CD14-positive monocyte (primary cell): ENCODE measurements at regions not wholly inside any gene's neighbourhood (a gene's known extent, or its start where the extent isn't known, plus 50 kb on each side); places are given as distances from the start of the nearest gene placed in this dataset.

Experiments used
- DNase-seq, 3 donors: peaks; one replicate each; pipeline ENCODE4 v3.0.0-alpha.2; 2011 to 2022
- H2AFZ ChIP-seq: 2 replicates; pipeline ENCODE4 v1.6.0; 2012; ENCODE audit warnings: mild to moderate bottlenecking, low read depth, low read length, inconsistent platforms; ENCODE audit not compliant: insufficient read depth, poor library complexity, severe bottlenecking
- H3K27ac ChIP-seq, 2 donors: 1 replicate in 1 of 2; 2 replicates in 1 of 2; pipeline ENCODE4 v1.5.1; 2012 to 2013; ENCODE audit warnings: low read length in 2 of 2, control low read depth in 1 of 2, inconsistent platforms in 1 of 2, low read depth in 1 of 2, mild to moderate bottlenecking in 1 of 2
- H3K27me3 ChIP-seq, 2 donors: one replicate each; pipeline versions ENCODE4 v1.6.0 to v1.6.1; 2011 to 2013; ENCODE audit warnings: low read length in 2 of 2; ENCODE audit not compliant: control insufficient read depth in 2 of 2, insufficient read depth in 2 of 2
- H3K36me3 ChIP-seq, 2 donors: replicated peaks in 1 of 2; 1 replicate in 1 of 2; 2 replicates in 1 of 2; pipeline versions ENCODE4 v1.5.1 to v1.6.1; 2012 to 2013; ENCODE audit warnings: low read length in 2 of 2, control low read depth in 1 of 2, inconsistent platforms in 1 of 2, mild to moderate bottlenecking in 1 of 2; ENCODE audit not compliant: insufficient read depth in 2 of 2, control insufficient read depth in 1 of 2
- H3K4me1 ChIP-seq, 2 donors: 1 replicate in 1 of 2; 2 replicates in 1 of 2; pipeline versions ENCODE4 v1.5.1 to v1.6.1; 2012 to 2013; ENCODE audit warnings: low read length in 2 of 2, control low read depth in 1 of 2, inconsistent platforms in 1 of 2, mild to moderate bottlenecking in 1 of 2, moderate library complexity in 1 of 2; ENCODE audit not compliant: insufficient read depth in 2 of 2, control insufficient read depth in 1 of 2
- H3K4me2 ChIP-seq: replicated peaks from 2 replicates; pipeline ENCODE3; 2012; ENCODE audit warnings: low read length, moderate library complexity, mild to moderate bottlenecking; ENCODE audit not compliant: poor library complexity, severe bottlenecking; ENCODE audit errors: extremely low read depth
- H3K4me3 ChIP-seq, 3 experiments: fragments of 200-600 bp in 1 of 3; sonication (generic) in 1 of 3; replicated peaks in 1 of 3; 1 replicate in 2 of 3; 2 replicates in 1 of 3; pipeline ENCODE4 v1.5.1; 2011 to 2013; ENCODE audit warnings: low read length in 3 of 3, mild to moderate bottlenecking in 3 of 3, control low read depth in 2 of 3, low read depth in 2 of 3, inconsistent platforms in 1 of 3, moderate library complexity in 1 of 3
- H3K79me2 ChIP-seq: 2 replicates; pipeline ENCODE4 v1.6.0; 2012; ENCODE audit warnings: mild to moderate bottlenecking, control low read depth, inconsistent platforms, low read length, moderate library complexity; ENCODE audit not compliant: insufficient read depth
- H3K9ac ChIP-seq: 2 replicates; pipeline ENCODE4 v1.6.0; 2017; ENCODE audit warnings: low read length, mild to moderate bottlenecking; ENCODE audit not compliant: insufficient read depth, poor library complexity, severe bottlenecking
- H3K9me3 ChIP-seq, 2 donors: replicated peaks in 1 of 2; 1 replicate in 1 of 2; 2 replicates in 1 of 2; pipeline versions ENCODE4 v1.5.1 to v1.6.1; 2012 to 2013; ENCODE audit warnings: low read length in 2 of 2, control low read depth in 1 of 2; ENCODE audit not compliant: control insufficient read depth in 1 of 2, insufficient read depth in 1 of 2
- H4K20me1 ChIP-seq: 2 replicates; pipeline ENCODE4 v1.6.0; 2012; ENCODE audit warnings: mild to moderate bottlenecking, low read length, control low read depth, moderate library complexity; ENCODE audit not compliant: insufficient read depth
- H3K27ac Mint-ChIP-seq, 7 donors: one replicate each; pipeline ENCODE4 v1.8.0; 2020; ENCODE audit warnings: mild to moderate bottlenecking in 7 of 7, mixed read lengths in 7 of 7, moderate library complexity in 6 of 7, inconsistent platforms in 2 of 7
- H3K27me3 Mint-ChIP-seq, 3 donors: one replicate each; pipeline ENCODE4 v1.8.0; 2021 to 2022; ENCODE audit warnings: low read depth in 3 of 3, mild to moderate bottlenecking in 3 of 3, mixed read lengths in 3 of 3, moderate library complexity in 3 of 3, inconsistent platforms in 1 of 3
- H3K36me3 Mint-ChIP-seq, 2 donors: one replicate each; pipeline ENCODE4 v1.8.0; 2020; ENCODE audit warnings: mixed read lengths in 2 of 2, inconsistent platforms in 1 of 2, mild to moderate bottlenecking in 1 of 2
- H3K4me1 Mint-ChIP-seq: one replicate; pipeline ENCODE4 v1.8.0; 2020; ENCODE audit warnings: mild to moderate bottlenecking, mixed read lengths
- H3K4me3 Mint-ChIP-seq, 2 donors: one replicate each; pipeline ENCODE4 v1.8.0; 2020; ENCODE audit warnings: mild to moderate bottlenecking in 2 of 2, mixed read lengths in 2 of 2, moderate library complexity in 1 of 2
- H3K9me3 Mint-ChIP-seq, 7 donors: one replicate each; pipeline ENCODE4 v1.8.0; 2020 to 2022; ENCODE audit warnings: mixed read lengths in 7 of 7, mild to moderate bottlenecking in 6 of 7, moderate library complexity in 6 of 7, inconsistent platforms in 2 of 7
- WGBS: methylation state at CpG from one replicate; pipeline ENCODE4 v1.1.5; 2013; ENCODE audit warnings: missing lambda C conversion rate; ENCODE audit not compliant: insufficient coverage; 5-methylcytosine and 5-hydroxymethylcytosine counted together
- intact Hi-C, 2 donors: fragments of 100-400 bp; cut with micrococcal nuclease; formaldehyde crosslinking; loops; one replicate each; pipeline versions ENCODE4 v1.15.0 to v1.15.1; 2023
- TF ChIP-seq, protein P1 (sequence below): fragments of 200-600 bp; IDR thresholded peaks from one replicate; pipeline ENCODE4 v1.8.0; 2022; ENCODE audit warnings: antibody characterized with exemption, mild to moderate bottlenecking

DNA sequence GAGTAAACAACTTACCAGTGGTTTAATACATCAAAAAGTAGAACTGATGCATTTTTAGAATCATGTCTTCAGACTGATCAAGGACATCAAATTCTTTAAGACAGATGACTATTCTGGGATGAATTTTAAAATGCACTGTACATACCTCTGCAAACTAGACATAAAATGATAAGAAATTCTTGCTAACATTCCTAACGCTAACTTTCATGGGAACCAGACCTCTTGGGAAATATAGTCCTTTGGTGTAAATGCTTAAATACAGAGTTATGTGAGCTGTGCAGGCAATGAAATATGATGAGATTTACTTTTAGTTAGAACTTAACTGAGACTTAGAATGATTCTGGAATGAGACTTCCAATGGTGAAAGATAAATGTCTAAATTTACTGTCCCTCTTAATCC is 562.0 kb downstream of the NR4A2 start:
- Mint-ChIP-seq H3K4me3 (no peak overlapping the region), H3K36me3 (no peaks in the 10 kb centered on the region), H3K27ac (no peak overlapping the region), H3K9me3 (peaks cover 0 to 10% (median 6%) of the 10 kb centered on the region in 7 donors), H3K27me3 (no peaks in the 10 kb centered on the region), H3K4me1 (no peaks in the 10 kb centered on the region)
- no CpG with 5 or more reads among the region's 1 CpG for WGBS
- no peak overlapping the region for H3K4me3 ChIP-seq
- H3K9ac ChIP-seq, result no peak overlapping the region
- no peak overlapping the region for H2AFZ ChIP-seq
- H3K27ac ChIP-seq, result no peak overlapping the region
- H3K27me3 ChIP-seq, result no peaks in the 10 kb centered on the region
- H3K79me2 ChIP-seq, result no peaks in the 10 kb centered on the region
- DNase-seq, result no peak
- no peaks in the 10 kb centered on the region for H3K36me3 ChIP-seq
- no peaks in the 10 kb centered on the region for H3K4me1 ChIP-seq
- H3K9me3 ChIP-seq, result peaks cover 6 to 13% of the 10 kb centered on the region in 2 donors
- intact Hi-C loops, result no loop called here
- TF ChIP-seq, protein P1, sequence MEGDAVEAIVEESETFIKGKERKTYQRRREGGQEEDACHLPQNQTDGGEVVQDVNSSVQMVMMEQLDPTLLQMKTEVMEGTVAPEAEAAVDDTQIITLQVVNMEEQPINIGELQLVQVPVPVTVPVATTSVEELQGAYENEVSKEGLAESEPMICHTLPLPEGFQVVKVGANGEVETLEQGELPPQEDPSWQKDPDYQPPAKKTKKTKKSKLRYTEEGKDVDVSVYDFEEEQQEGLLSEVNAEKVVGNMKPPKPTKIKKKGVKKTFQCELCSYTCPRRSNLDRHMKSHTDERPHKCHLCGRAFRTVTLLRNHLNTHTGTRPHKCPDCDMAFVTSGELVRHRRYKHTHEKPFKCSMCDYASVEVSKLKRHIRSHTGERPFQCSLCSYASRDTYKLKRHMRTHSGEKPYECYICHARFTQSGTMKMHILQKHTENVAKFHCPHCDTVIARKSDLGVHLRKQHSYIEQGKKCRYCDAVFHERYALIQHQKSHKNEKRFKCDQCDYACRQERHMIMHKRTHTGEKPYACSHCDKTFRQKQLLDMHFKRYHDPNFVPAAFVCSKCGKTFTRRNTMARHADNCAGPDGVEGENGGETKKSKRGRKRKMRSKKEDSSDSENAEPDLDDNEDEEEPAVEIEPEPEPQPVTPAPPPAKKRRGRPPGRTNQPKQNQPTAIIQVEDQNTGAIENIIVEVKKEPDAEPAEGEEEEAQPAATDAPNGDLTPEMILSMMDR, result no peak
- no peak overlapping the region for H3K4me2 ChIP-seq
- no peaks in the 10 kb centered on the region for H4K20me1 ChIP-seq

DNA sequence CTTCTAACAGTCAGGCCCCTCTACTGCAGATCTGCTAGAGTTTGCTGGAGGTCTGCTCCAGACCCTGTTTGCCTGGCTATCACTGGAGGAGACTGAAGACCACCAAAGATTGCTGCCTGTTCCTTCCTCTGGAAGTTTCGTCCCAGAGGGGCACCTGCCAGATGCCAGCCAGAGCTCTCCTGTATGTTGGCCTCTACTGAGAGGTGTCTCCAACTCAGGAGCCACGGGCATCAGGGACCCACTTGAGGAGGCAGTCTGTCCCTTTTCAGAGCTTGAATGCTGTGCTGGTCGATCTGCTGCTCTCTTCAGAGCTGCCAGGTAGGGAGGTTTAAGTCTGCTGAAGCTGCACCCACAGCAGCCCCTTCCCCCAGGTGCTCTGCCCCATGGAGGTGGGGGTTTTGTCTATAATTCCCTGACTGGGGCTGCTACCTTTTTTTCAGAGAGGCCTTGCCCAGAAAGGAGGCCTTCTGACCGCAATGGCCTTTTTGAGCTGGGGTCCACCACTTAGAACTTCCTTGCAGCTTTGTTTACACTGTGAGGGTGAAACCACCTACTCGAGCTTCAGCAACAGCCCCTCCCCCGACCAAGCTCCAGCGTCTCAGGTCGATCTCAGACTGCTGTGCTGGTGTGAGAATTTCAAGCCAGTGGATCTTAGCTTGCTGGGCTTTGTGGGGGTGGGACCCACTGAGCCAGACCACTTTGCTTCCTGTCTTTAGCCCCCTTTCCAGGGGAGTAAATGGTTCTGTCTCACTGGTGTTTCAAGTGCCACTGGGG is 566.0 kb downstream of the NR4A2 start:
- no peak for DNase-seq
- H3K9me3 ChIP-seq, result peaks cover 6 to 13% of the 10 kb centered on the region in 2 donors
- no peaks in the 10 kb centered on the region for H3K79me2 ChIP-seq
- TF ChIP-seq, protein P1, result no peak
- H3K9ac ChIP-seq, result no peak overlapping the region
- no peaks in the 10 kb centered on the region for H3K36me3 Mint-ChIP-seq
- intact Hi-C loops, result no loop called here
- no peaks in the 10 kb centered on the region for H3K4me1 ChIP-seq
- H2AFZ ChIP-seq, result no peak overlapping the region
- no peak overlapping the region for H3K4me3 ChIP-seq
- no peak overlapping the region for H3K4me3 Mint-ChIP-seq
- no peak overlapping the region for H3K27ac ChIP-seq
- no peaks in the 10 kb centered on the region for H3K27me3 ChIP-seq
- H3K9me3 Mint-ChIP-seq, result peaks cover 0 to 15% (median 8%) of the 10 kb centered on the region in 7 donors
- no peak overlapping the region for H3K4me2 ChIP-seq
- no peaks in the 10 kb centered on the region for H3K27me3 Mint-ChIP-seq
- no peaks in the 10 kb centered on the region for H4K20me1 ChIP-seq
- peak overlapping the region in 1 of 7 donors; percentile 25 for H3K27ac Mint-ChIP-seq
- no peaks in the 10 kb centered on the region for H3K4me1 Mint-ChIP-seq
- 85% methylated on average over 7 of the region's 8 CpGs for WGBS
- no peaks in the 10 kb centered on the region for H3K36me3 ChIP-seq
